ENCODE measurements at regions not wholly inside any gene's neighbourhood (a gene's known extent, or its start where the extent isn't known, plus 50 kb on each side); places are given as distances from the start of the nearest gene placed in this dataset.

GRCh38 chr4:29047341-29048041 lies 1672.7 kb upstream of the PCDH7 start:
- WGBS (ENCODE audit: missing lambda C conversion rate): no CpG with 5 or more reads among the region's 28 CpGs
- H3K4me1 ChIP-seq: no peaks in the 10 kb centered on the region
- no peak overlapping the region for H3K27ac ChIP-seq
- H3K4me2 ChIP-seq: no peak overlapping the region
- TF ChIP-seq E2F6 (IDR thresholded peaks at IDR 0.05; ENCODE audit: borderline replicate concordance, low read depth) (no peak), ZSCAN20 (CRISPR knock-in tag; IDR thresholded peaks at IDR 0.05) (no peak), HMGXB4 (CRISPR knock-in tag; IDR thresholded peaks at IDR 0.05; ENCODE audit: borderline replicate concordance) (no peak), ESRRA (IDR thresholded peaks at IDR 0.05; ENCODE audit: borderline replicate concordance, low read length) (no peak), CTCF (IDR thresholded peaks at IDR 0.05) (no peak), HOXA7 (CRISPR knock-in tag; IDR thresholded peaks at IDR 0.05) (no peak), BHLHE40 (IDR thresholded peaks at IDR 0.05; ENCODE audit: low read depth, low read length) (no peak), HOXB5 (CRISPR knock-in tag; IDR thresholded peaks at IDR 0.05) (no peak), TP53 (CRISPR knock-in tag; IDR thresholded peaks at IDR 0.05) (no peak), FOSL2 (IDR thresholded peaks at IDR 0.05) (no peak), FOSL2 (CRISPR knock-in tag; IDR thresholded peaks at IDR 0.05) (no peak), MYC (IDR thresholded peaks at IDR 0.05; ENCODE audit: borderline replicate concordance, low read length) (no peak), RARB (CRISPR knock-in tag; IDR thresholded peaks at IDR 0.05) (no peak), NPAS2 (CRISPR knock-in tag; IDR thresholded peaks at IDR 0.05; ENCODE audit: borderline replicate concordance) (no peak), POLR2AphosphoS2 (conservative IDR thresholded peaks at IDR 0.05; ENCODE audit: low read length) (no peak), CBX2 (IDR thresholded peaks at IDR 0.05; ENCODE audit: borderline replicate concordance, low read depth) (no peak), ZFP36 (IDR thresholded peaks at IDR 0.05; ENCODE audit: borderline replicate concordance, partially characterized antibody) (no peak), MAFK (IDR thresholded peaks at IDR 0.05; ENCODE audit: partially characterized antibody) (no peak), KDM1A (IDR thresholded peaks at IDR 0.05; ENCODE audit: low read depth) (no peak), FOXS1 (CRISPR knock-in tag; IDR thresholded peaks at IDR 0.05) (no peak), CBX8 (IDR thresholded peaks at IDR 0.05) (no peak)
- ATAC-seq (no peak), DNase-seq (ENCODE audit: low read depth in 1 of 2, low spot score in 1 of 2) (no peak), FAIRE-seq (no peak)
- H3K4me3 ChIP-seq: no peak overlapping the region
- ChIA-PET CTCF (interaction anchor here (0.6 kb wide), 1 partner anchor 9 kb away, joined by 3 read pairs; no protein-coding TSS in a partner anchor), POLR2A (no interaction called here)
- H3K9me3 ChIP-seq: no peaks in the 10 kb centered on the region

GRCh38 chr4:29051381-29051965 lies 1668.7 kb upstream of the PCDH7 start:
- DNase-seq (ENCODE audit: low read depth in 1 of 2, low spot score in 1 of 2) (no peak), FAIRE-seq (no peak), ATAC-seq (no peak)
- Histone ChIP-seq H3K4me1 (no peaks in the 10 kb centered on the region), H3K4me2 (no peak overlapping the region), H3K4me3 (no peak overlapping the region), H3K27ac (no peak overlapping the region), H3K9me3 (no peaks in the 10 kb centered on the region)
- ChIA-PET CTCF (no interaction called here), POLR2A (no interaction called here)
- WGBS (ENCODE audit: missing lambda C conversion rate): under 1% methylated on average over 4 of the region's 4 CpGs
- TF ChIP-seq RNF2 (IDR thresholded peaks at IDR 0.05; ENCODE audit: borderline replicate concordance, low read depth) (no peak), FOSL2 (IDR thresholded peaks at IDR 0.05) (no peak), FOSL2 (CRISPR knock-in tag; IDR thresholded peaks at IDR 0.05) (no peak), TFCP2L1 (CRISPR knock-in tag; IDR thresholded peaks at IDR 0.05) (no peak), ZFP36 (IDR thresholded peaks at IDR 0.05; ENCODE audit: borderline replicate concordance, partially characterized antibody) (no peak), GATA3 (IDR thresholded peaks at IDR 0.05; ENCODE audit: borderline replicate concordance) (no peak), CHD2 (IDR thresholded peaks at IDR 0.05; ENCODE audit: low read length, partially characterized antibody) (no peak), CEBPB (IDR thresholded peaks at IDR 0.05) (no peak), ESRRA (IDR thresholded peaks at IDR 0.05; ENCODE audit: borderline replicate concordance, low read length) (no peak), REST (IDR thresholded peaks at IDR 0.05) (no peak), HOXB13 (CRISPR knock-in tag; IDR thresholded peaks at IDR 0.05; ENCODE audit: low read depth) (no peak), HES2 (IDR thresholded peaks at IDR 0.05) (no peak), HOXB5 (CRISPR knock-in tag; IDR thresholded peaks at IDR 0.05) (no peak), BHLHE40 (IDR thresholded peaks at IDR 0.05; ENCODE audit: low read depth, low read length) (no peak)
